ENCODE measurements at regions not wholly inside any gene's neighbourhood (a gene's known extent, or its start where the extent isn't known, plus 50 kb on each side); places are given as distances from the start of the nearest gene placed in this dataset.
A peak's percentile ranks its signal among the peaks of the same experiment; 100 is the strongest.

- DNase-seq = no peak
Measured at GRCh38 chr4:157854819-157855218, 318.0 kb downstream of the GASK1B start.

- no peak for DNase-seq
Measured at GRCh38 chr4:157840648-157841047, 332.2 kb downstream of the GASK1B start.

DNA sequence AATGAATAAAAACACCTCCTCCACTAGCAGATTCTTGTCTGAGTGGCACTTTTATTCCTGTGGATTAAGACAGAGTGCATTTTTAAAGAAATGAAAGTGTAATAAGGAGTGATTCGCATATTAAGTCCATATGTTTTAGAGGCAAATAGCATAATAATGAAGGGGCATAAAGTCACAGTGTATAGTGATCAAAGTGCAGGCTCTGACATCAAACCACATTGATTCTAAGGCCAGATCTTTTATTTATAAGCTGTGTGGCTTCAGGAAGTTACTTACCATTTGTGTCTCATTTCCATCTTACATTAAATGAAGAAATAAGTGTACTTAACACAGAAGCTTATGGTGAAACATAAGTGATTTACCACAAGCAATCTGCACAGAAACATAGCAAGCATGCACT, 332.8 kb downstream of the GASK1B start:
- no peak for DNase-seq

DNA sequence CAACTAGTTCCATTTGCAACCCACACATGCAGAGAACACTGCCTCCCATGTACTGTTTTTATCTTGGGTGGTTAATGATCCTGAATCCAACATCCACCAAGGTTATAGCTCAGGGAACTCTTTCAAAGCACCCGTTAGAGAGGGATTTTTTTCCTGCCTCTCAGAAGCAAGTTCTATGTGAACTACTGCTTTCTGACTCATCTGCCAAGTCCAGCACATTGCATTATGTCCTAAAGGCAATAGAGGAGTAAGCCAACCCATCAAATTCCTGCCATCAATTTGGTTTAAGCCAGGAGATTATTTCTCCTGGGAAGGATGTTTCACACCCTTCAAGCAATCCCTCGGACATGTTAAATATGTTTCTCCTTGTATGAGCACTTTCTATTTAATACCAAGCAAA, 334.5 kb downstream of the GASK1B start:
- peak; percentile 1 for DNase-seq

- DNase-seq = no peak
Measured at GRCh38 chr4:157837071-157837703, 335.6 kb downstream of the GASK1B start.

- DNase-seq = no peak
Measured at GRCh38 chr4:157832596-157832995, 340.2 kb downstream of the GASK1B start.

DNA sequence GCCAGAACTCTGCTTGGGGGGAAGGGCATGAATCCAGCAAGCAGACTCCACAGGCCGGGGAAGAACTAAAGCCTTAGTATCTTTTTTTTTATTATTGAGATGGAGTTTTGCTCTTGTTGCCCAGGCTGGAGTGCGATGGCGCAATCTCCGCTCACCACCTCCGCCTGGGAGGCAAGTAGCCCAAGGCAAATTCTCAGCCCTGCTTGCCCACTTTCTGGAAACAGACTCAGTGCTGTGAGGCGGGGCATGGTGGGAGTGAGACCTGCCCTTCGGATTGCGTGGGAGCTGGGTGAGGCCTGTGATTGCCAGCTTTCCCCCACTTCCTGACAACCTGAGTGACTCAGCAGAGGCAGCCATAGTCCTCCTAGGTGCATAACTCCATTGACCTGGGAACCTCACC, 348.8 kb downstream of the GASK1B start:
- no peak for DNase-seq

DNA sequence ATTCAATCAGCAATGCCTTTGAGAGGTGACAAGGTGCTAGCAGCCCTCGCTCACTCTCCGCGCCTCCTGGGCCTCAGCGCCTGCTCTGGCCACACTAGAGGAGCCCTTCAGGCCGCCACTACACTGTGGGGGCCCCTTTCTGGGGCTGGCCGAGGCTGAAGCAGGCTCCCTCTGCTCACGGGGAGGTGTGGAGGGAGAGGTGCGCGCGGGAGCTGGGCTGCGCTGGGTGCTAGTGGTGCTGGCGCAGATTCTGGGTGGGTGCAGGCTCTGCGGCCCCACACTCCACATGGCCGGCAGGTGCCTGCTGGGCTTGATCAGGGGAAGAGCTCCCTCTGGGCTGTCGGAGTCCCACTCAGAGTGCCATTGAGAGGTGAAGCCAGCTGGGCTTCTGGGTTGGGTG, 351.0 kb downstream of the GASK1B start:
- no peak for DNase-seq

DNA sequence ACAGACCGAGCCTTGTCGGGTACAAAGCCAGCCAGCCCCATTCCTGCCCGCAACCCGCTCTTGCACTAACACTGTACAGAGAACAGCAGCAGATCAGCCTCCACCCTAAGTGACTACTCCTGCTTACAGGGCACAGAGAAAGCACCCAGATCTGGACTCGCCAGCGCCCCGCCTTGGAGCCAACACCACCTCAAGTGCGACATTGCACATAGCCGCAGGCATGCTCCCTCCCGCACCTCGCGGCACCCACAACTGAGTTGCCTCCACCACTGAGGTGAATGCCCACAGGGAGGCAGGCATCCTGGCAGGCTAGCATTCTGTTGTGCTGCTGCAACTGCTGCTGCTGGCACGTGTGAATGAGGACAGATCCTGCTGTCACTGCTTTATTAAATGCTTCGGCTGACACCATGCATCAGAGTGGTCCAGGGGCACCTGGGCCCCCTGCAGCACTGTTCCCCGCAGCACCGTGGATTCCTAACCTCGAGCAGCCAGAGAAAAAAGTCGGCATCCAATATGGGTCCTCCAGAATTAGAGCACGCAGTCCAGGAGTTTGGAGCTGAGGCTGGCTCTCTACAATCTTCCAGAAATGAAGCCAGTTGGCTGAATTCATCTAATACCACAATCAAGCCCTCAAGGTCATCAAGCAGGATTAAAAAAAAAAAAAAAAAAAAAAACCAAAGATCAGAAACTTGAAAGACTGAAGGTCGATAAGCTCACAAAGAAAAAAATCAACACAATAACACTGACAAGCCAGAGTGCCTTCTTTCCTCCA, 352.9 kb downstream of the GASK1B start:
- no peak for DNase-seq

- DNase-seq = no peak
Measured at GRCh38 chr4:157818946-157819692, 353.7 kb downstream of the GASK1B start.

DNA sequence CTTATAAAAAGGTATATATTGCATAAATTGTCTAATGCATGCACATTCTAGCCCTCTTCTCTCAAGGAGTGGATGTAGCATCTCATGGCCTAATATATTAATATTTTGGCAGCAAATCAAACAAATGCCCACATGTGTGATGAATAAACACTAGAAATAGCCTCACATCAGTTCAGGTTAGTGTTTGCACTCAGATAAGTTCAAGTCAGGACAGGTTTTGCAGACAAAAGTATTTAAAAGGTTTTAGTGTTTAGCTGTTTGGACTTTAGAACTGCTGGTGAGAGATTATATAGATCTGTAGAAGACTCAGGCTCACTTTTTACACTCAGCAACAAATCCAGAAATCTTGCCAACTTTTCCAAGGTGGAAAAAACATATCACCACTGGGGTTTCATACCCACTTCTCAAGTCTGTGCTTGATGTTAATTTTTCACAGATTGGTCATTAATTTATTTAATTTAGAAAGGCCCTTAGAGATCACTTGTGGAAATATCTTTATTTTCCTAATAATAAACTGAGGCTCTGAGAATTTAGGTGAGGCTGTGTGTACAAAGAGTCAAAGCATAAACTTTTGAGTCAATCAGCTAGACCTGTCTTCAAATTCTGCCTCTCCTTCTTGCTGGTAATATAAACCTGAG, 362.6 kb downstream of the GASK1B start:
- DNase-seq = no peak

GRCh38 chr4:157808796-157809383, 363.9 kb downstream of the GASK1B start:
- no peak for DNase-seq

GRCh38 chr4:157806184-157806583, 366.6 kb downstream of the GASK1B start:
- DNase-seq = peak; percentile 29

DNA sequence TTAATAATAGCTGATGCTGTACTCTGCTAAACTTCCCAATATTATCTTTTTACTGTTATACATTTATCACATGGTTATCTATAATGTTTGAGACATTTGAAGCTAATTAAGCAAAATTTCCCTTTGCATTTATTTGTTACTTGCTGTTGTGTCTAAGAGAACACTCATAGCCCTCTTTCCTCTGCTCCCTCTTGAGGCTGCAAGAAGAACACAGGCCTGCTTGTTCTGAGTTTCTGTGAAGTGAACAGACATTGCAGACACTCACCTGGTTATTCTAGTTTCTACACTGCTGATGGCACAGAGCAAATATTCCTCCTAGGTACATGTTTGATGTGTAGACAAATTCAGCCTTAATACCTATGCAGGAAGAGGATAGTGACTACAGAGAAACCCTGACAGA, 367.8 kb downstream of the GASK1B start:
- DNase-seq = peak; percentile 36

DNA sequence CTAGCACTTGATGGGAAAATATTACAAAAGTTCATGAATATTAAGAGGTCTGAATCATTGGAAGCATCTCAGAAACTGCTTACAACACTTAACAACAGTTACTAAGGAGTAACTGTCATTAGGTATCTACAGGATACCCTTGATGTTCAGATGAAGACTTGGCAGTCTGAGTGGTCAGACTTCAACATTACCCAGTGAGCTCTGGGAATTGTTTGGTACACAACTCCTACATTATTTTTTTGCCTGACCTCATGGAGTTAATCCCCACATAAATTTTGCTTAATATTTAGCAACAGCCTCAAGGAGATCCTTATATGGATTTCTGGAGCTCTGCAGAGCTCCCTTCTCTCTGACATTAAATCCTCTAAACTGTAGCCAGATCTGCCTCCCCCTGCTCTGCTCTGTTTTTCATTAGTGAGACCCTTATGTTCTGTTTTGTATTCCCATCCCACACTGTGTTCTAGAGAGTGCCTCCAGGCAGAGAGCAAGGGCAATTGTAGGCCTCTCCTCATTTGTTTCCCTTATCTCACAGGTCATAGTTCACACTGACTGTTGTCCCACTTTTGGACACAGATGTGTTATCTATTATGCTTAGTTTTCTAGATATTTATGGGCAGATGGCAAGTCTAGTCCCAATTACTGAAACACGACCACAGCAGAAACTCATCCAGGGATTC, 368.8 kb downstream of the GASK1B start:
- peak; percentile 35 for DNase-seq

- DNase-seq = no peak
Measured at GRCh38 chr4:157803421-157803820, 369.4 kb downstream of the GASK1B start.

DNA sequence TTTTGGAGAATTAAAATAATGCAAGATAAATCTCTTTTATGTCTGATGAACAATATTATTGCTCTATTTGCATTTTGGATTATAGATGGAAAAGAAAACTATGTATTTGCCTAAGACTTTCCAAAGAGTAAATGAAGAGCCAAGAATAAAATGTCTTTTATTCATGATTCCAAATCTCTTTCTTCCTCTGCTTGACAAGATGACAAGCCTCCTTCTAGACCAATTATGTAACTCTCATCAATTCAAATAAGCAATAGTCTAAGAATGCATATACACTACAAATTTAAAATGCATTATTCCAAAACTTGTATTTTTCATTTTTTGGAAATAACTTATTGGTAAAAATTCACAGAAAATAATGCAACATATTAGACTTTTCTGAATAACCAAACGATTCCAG, 377.3 kb downstream of the GASK1B start:
- no peak for DNase-seq

- no peak for DNase-seq
Measured at GRCh38 chr4:157792716-157793115, 380.1 kb downstream of the GASK1B start.

DNA sequence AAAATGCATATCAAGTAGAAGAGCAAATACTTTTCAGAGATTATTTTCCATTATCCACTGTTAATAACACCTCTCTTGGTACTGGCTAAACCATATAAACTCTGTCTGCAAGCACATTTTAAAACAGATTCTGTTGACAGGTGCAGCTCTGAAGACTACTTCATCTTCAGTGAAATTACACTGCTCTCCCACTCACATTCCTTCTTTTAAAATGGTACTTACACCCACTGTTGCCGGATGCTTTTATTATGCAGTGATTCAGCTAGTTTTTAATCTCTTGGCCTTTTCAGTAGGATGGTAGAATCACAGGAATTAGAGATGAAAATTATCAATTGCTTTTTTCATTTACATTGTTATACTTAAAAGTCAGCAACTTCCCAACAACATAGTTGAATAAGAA, 381.6 kb downstream of the GASK1B start:
- no peak for DNase-seq

DNA sequence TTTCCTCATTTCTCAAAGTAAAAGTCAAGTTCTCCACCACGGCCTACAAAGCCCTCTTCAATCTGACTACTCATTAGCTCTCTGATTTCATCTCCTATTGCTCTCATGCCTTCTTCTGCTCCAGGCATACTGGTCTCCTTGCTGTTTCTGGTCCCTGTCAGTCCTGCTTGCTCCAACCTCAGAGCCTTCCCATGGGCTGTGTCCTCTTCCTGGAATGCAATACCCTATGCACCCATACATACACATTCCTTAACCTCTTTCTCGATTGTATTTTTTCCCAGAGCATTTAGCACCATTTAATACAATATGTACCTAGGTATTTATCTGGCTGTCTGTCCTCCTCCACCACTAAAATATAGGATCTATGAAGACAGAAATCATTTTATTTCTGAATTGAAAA, 385.2 kb downstream of the GASK1B start:
- no peak for DNase-seq

GRCh38 chr4:157781361-157781760, 391.5 kb downstream of the GASK1B start:
- no peak for DNase-seq

- DNase-seq = peak; percentile 60
Measured at GRCh38 chr4:157779081-157779480, 393.7 kb downstream of the GASK1B start.
